GM12865 (cell line): ENCODE measurements at regions not wholly inside any gene's neighbourhood (a gene's known extent, or its start where the extent isn't known, plus 50 kb on each side); places are given as distances from the start of the nearest gene placed in this dataset.

Source experiments
- DNase-seq: peaks from one replicate; pipeline ENCODE4 v3.0.0; 2010; ENCODE audit warnings: low read depth
- H3K4me3 ChIP-seq: 2 replicates; pipeline ENCODE4 v1.5.1; 2011; ENCODE audit warnings: mild to moderate bottlenecking, low read depth, low read length, control low read depth
- CTCF ChIP-seq: IDR thresholded peaks from 2 replicates; pipeline ENCODE4 v1.5.1; 2011; ENCODE audit warnings: low read length, control low read depth, low read depth, inconsistent platforms; ENCODE audit not compliant: insufficient read depth; ENCODE audit errors: missing control alignments

- no peak for TF ChIP-seq CTCF
- H3K4me3 ChIP-seq: no peak overlapping the region
- DNase-seq: no peak
Observed at GRCh38 chr20:52251136-52251700, 59.6 kb upstream of the ZFP64 start.

- no peak for TF ChIP-seq CTCF
- no peak for DNase-seq
- no peak overlapping the region for H3K4me3 ChIP-seq
Observed at GRCh38 chr20:52247548-52247947, 56.0 kb upstream of the ZFP64 start.

- TF ChIP-seq CTCF: no peak
- H3K4me3 ChIP-seq: no peak overlapping the region
- no peak for DNase-seq
Observed at GRCh38 chr20:52246366-52246765, 54.8 kb upstream of the ZFP64 start.

- DNase-seq: no peak
- no peak overlapping the region for H3K4me3 ChIP-seq
- no peak for TF ChIP-seq CTCF
Observed at GRCh38 chr20:52244702-52245101, 53.1 kb upstream of the ZFP64 start.

- H3K4me3 ChIP-seq: no peak overlapping the region
- peak; percentile 20 for TF ChIP-seq CTCF
- no peak for DNase-seq
Observed at GRCh38 chr20:52242237-52243230, 51.0 kb upstream of the ZFP64 start.
